Endothelial cell of umbilical vein (primary cell): ENCODE measurements at regions not wholly inside any gene's neighbourhood (a gene's known extent, or its start where the extent isn't known, plus 50 kb on each side); places are given as distances from the start of the nearest gene placed in this dataset.

Experiments
- BruUV-seq: library from RNA; stranded (reverse); fragments of 400-500 nt; replicated peaks from 2 replicates; lab custom pipeline; 2021; lab: Mats Ljungman, UMichigan
- CTCF ChIA-PET: fragments of 300-600, 350-600 bp; sonication (Branson Sonifier 250); formaldehyde crosslinking; loops from one replicate; lab custom pipeline; 2021; ENCODE audit warnings: antibody characterized with exemption, inconsistent platforms; lab: Charles Lee
- POLR2A ChIA-PET: fragments of 300-600, 350-600 bp; sonication (Branson Sonifier 250); formaldehyde crosslinking; loops from one replicate; lab custom pipeline; 2021; ENCODE audit warnings: antibody characterized with exemption, inconsistent platforms; lab: Charles Lee
- DNase-seq: peaks from one replicate; pipeline ENCODE4 v3.0.0-alpha.2; 2011; ENCODE audit warnings: low read depth, low spot score
- FAIRE-seq: peaks from 2 replicates; lab custom pipeline; 2011; peaks lifted over from hg19 to GRCh38; lab: Jason Lieb, UNC
- H2AFZ ChIP-seq: 2 replicates; pipeline ENCODE4 v1.6.0; 2012; ENCODE audit warnings: low read depth, low read length, control low read depth, inconsistent platforms
- H3K27ac ChIP-seq: 2 replicates; pipeline ENCODE4 v1.5.1; 2011; ENCODE audit warnings: low read depth, mild to moderate bottlenecking, control low read depth, low read length, moderate library complexity; ENCODE audit not compliant: insufficient read depth
- H3K27me3 ChIP-seq, 2 experiments: 2 replicates each; pipeline versions ENCODE4 v1.6.0 to v1.6.1; 2011; ENCODE audit warnings: low read length in 2 of 2, mixed read lengths in 1 of 2; ENCODE audit not compliant: control insufficient read depth in 2 of 2, insufficient read depth in 2 of 2
- H3K36me3 ChIP-seq, 2 experiments: 2 replicates in 1 of 2; 3 replicates in 1 of 2; pipeline ENCODE4 v1.5.1; 2011; ENCODE audit warnings: low read length in 2 of 2, mild to moderate bottlenecking in 1 of 2, moderate library complexity in 1 of 2; ENCODE audit not compliant: control insufficient read depth in 2 of 2, insufficient read depth in 2 of 2; ENCODE audit errors: extremely low read depth in 1 of 2
- H3K4me1 ChIP-seq: 3 replicates; pipeline ENCODE4 v1.5.1; 2011; ENCODE audit warnings: mild to moderate bottlenecking, low read length; ENCODE audit not compliant: control insufficient read depth, insufficient read depth; ENCODE audit errors: extremely low read depth
- H3K4me2 ChIP-seq: 2 replicates; pipeline ENCODE4 v1.6.1; 2011; ENCODE audit warnings: low read length, control low read depth, mixed read lengths; ENCODE audit not compliant: insufficient read depth
- H3K4me3 ChIP-seq, 3 experiments: fragments of 200-600 bp in 1 of 3; sonication (generic), shearing (Covaris generic) in 1 of 3; replicated peaks in 1 of 3; 2 replicates each; pipeline ENCODE4 v1.5.1; 2011 to 2016; ENCODE audit warnings: control low read depth in 3 of 3, low read length in 3 of 3, mild to moderate bottlenecking in 2 of 3, inconsistent platforms in 1 of 3, low read depth in 1 of 3, moderate library complexity in 1 of 3; ENCODE audit not compliant: insufficient read depth in 1 of 3
- H3K79me2 ChIP-seq: 2 replicates; pipeline ENCODE4 v1.6.0; 2012; ENCODE audit warnings: low read length, inconsistent platforms; ENCODE audit not compliant: control insufficient read depth, insufficient read depth
- H3K9ac ChIP-seq: replicated peaks from 2 replicates; pipeline ENCODE3; 2011; ENCODE audit warnings: low read length, control low read depth; ENCODE audit not compliant: insufficient read depth; ENCODE audit errors: extremely low read depth
- H3K9me1 ChIP-seq: replicated peaks from 3 replicates; pipeline ENCODE4 v1.6.0; 2011; ENCODE audit warnings: mild to moderate bottlenecking, low read length; ENCODE audit not compliant: control insufficient read depth, insufficient read depth; ENCODE audit errors: extremely low read depth
- H3K9me3 ChIP-seq: replicated peaks from 2 replicates; pipeline ENCODE4 v1.5.1; 2012; ENCODE audit warnings: low read length, inconsistent platforms; ENCODE audit not compliant: control insufficient read depth, insufficient read depth
- H4K20me1 ChIP-seq: replicated peaks from 2 replicates; pipeline ENCODE3; 2011; ENCODE audit warnings: mild to moderate bottlenecking, low read length; ENCODE audit not compliant: control insufficient read depth, insufficient read depth; ENCODE audit errors: extremely low read depth
- CTCF ChIP-seq, 2 donors: IDR thresholded peaks; 1 replicate in 1 of 2; 2 replicates in 1 of 2; pipeline ENCODE4 v1.5.1; 2011; ENCODE audit warnings: low read length in 2 of 2, mild to moderate bottlenecking in 2 of 2, moderate library complexity in 2 of 2, control low read depth in 1 of 2, inconsistent platforms in 1 of 2, low read depth in 1 of 2; ENCODE audit not compliant: insufficient read depth in 1 of 2; ENCODE audit errors: extremely low read depth in 1 of 2
- EZH2 ChIP-seq: IDR thresholded peaks from 2 replicates; pipeline ENCODE4 v1.6.1; 2012; ENCODE audit warnings: borderline replicate concordance, low read depth, mild to moderate bottlenecking, moderate library complexity, low read length, inconsistent platforms; ENCODE audit not compliant: severe bottlenecking
- FOS ChIP-seq: IDR thresholded peaks from 2 replicates; pipeline ENCODE4 v1.6.1; 2011; ENCODE audit warnings: mild to moderate bottlenecking, low read length, moderate library complexity, borderline replicate concordance; ENCODE audit not compliant: insufficient read depth
- GATA2 ChIP-seq: IDR thresholded peaks from 2 replicates; pipeline ENCODE4 v1.7.0; 2011; ENCODE audit warnings: low read depth, mild to moderate bottlenecking, moderate library complexity, mixed read lengths, low read length; ENCODE audit not compliant: insufficient read length, insufficient read depth
- JUN ChIP-seq: IDR thresholded peaks from 2 replicates; pipeline ENCODE4 v1.6.1; 2011; ENCODE audit warnings: borderline replicate concordance, low read depth; ENCODE audit not compliant: insufficient read length, insufficient read depth
- MYC ChIP-seq: IDR thresholded peaks from one replicate; pipeline ENCODE4 v1.6.1; 2011; ENCODE audit warnings: mild to moderate bottlenecking, low read depth, low read length
- POLR2A ChIP-seq: IDR thresholded peaks from 2 replicates; pipeline ENCODE4 v1.6.1; 2012; ENCODE audit warnings: low read depth, mild to moderate bottlenecking, control low read depth, low read length
- POLR2AphosphoS5 ChIP-seq: IDR thresholded peaks from 2 replicates; pipeline ENCODE4 v1.6.1; 2012; ENCODE audit warnings: low read depth, mild to moderate bottlenecking, control low read depth, low read length, moderate library complexity; ENCODE audit not compliant: insufficient read depth
- dilution Hi-C: fragments of 300-500 bp; cut with MboI; formaldehyde crosslinking; loops from one replicate; pipeline ENCODE4 v1.15.0; 2019; ENCODE audit warnings: low sequenced_read_pairs; ENCODE audit not compliant: extremely low pct_ligation_motif_present
- intact Hi-C: fragments of 100-400 bp; cut with micrococcal nuclease; formaldehyde crosslinking; loops from one replicate; pipeline ENCODE4 v1.10.0; 2022
- TF ChIP-seq, protein P1 (sequence below): IDR thresholded peaks from 2 replicates; pipeline ENCODE4 v1.6.1; 2011; ENCODE audit not compliant: insufficient read depth, insufficient read length

DNA sequence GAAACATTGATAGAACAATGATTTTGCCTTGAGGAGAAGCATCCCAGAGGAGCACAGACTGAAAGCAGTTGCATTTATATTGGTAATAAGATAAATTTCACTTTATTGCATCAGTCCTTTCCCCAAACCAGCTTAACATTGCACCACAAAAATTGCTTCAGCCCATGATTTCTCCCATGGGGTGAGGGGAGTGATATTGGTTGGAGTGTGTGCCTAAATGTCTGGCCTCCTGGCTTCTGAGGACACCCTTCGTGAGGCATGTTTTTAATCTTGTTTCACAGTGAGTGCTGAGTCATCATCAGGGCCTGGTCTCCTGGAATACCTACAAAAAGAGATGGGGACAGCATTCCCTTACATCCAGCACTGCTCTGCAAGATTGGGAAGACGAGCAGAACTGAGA is 487.9 kb downstream of the C4orf33 start:
- H2AFZ ChIP-seq: no peak overlapping the region
- DNase-seq: no peak
- H3K36me3 ChIP-seq: no peaks in the 10 kb centered on the region
- dilution Hi-C loops (no loop called here), intact Hi-C loops (no loop called here)
- H3K4me1 ChIP-seq: no peaks in the 10 kb centered on the region
- H3K27ac ChIP-seq: no peak overlapping the region
- H3K4me2 ChIP-seq: no peak overlapping the region
- no peak for TF ChIP-seq GATA2
- TF ChIP-seq MYC: no peak
- TF ChIP-seq JUN: no peak
- TF ChIP-seq POLR2AphosphoS5: no peak
- TF ChIP-seq, protein P1, sequence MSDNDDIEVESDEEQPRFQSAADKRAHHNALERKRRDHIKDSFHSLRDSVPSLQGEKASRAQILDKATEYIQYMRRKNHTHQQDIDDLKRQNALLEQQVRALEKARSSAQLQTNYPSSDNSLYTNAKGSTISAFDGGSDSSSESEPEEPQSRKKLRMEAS: no peak
- no peak for TF ChIP-seq POLR2A
- no peak for TF ChIP-seq CTCF (IDR thresholded peaks at IDR 0.05; ENCODE audit: extremely low read depth in 1 of 2, insufficient read depth in 1 of 2, low read depth in 1 of 2, low read length in 2 of 2)
- TF ChIP-seq EZH2: no peak
- no peak for TF ChIP-seq FOS
- ChIA-PET POLR2A (no interaction called here), CTCF (no interaction called here)
- no peaks in the 10 kb centered on the region for H4K20me1 ChIP-seq
- no peaks in the 10 kb centered on the region for H3K79me2 ChIP-seq
- H3K9me3 ChIP-seq: no peaks in the 10 kb centered on the region
- no peak overlapping the region for H3K9ac ChIP-seq
- H3K27me3 ChIP-seq: no peaks in the 10 kb centered on the region
- H3K4me3 ChIP-seq: no peak overlapping the region
- no peak for FAIRE-seq
- no peaks in the 10 kb centered on the region for H3K9me1 ChIP-seq
- no TSS peak for BruUV-seq
